Muscle of back (tissue), 3 donors: ENCODE measurements at regions not wholly inside any gene's neighbourhood (a gene's known extent, or its start where the extent isn't known, plus 50 kb on each side); places are given as distances from the start of the nearest gene placed in this dataset.
A peak's percentile ranks its signal among the peaks of the same experiment; 100 is the strongest.

Source experiments
- DNase-seq, 3 donors: peaks; one replicate each; pipeline versions ENCODE4 v3.0.0 to v3.0.0-alpha.2; 2013

- DNase-seq, result no peak
Measured at GRCh38 chr13:106625578-106625977, 57.6 kb upstream of the ARGLU1 start.

GRCh38 chr13:106623799-106624460 lies 56.0 kb upstream of the ARGLU1 start:
- peak in 1 of 3 donors; percentile 62 for DNase-seq

- no peak for DNase-seq
Measured at GRCh38 chr13:106621833-106622232, 53.9 kb upstream of the ARGLU1 start.

GRCh38 chr13:106619688-106620555 lies 52.0 kb upstream of the ARGLU1 start:
- peak in 2 of 3 donors; percentile 58 to 73 for DNase-seq
